ENCODE measurements at regions not wholly inside any gene's neighbourhood (a gene's known extent, or its start where the extent isn't known, plus 50 kb on each side); places are given as distances from the start of the nearest gene placed in this dataset.

- no peak for DNase-seq (ENCODE audit: low read depth)
- no peak overlapping the region for H3K4me3 ChIP-seq (ENCODE audit: low read length)
- no peak for TF ChIP-seq CTCF (IDR thresholded peaks at IDR 0.05; ENCODE audit: insufficient read depth, low read depth, low read length, missing control alignments)
Measured at GRCh38 chr12:87772401-87772800, 256.8 kb downstream of the C12orf50 start.

GRCh38 chr12:87768501-87769287, 260.5 kb downstream of the C12orf50 start:
- peak; percentile 34 for DNase-seq (ENCODE audit: low read depth)
- no peak for TF ChIP-seq CTCF (IDR thresholded peaks at IDR 0.05; ENCODE audit: insufficient read depth, low read depth, low read length, missing control alignments)
- H3K4me3 ChIP-seq (ENCODE audit: low read length): no peak overlapping the region

- no peak for DNase-seq (ENCODE audit: low read depth)
- no peak overlapping the region for H3K4me3 ChIP-seq (ENCODE audit: low read length)
- no peak for TF ChIP-seq CTCF (IDR thresholded peaks at IDR 0.05; ENCODE audit: insufficient read depth, low read depth, low read length, missing control alignments)
Measured at GRCh38 chr12:87766044-87766443, 263.2 kb downstream of the C12orf50 start.

GRCh38 chr12:87760943-87761342, 268.3 kb downstream of the C12orf50 start:
- TF ChIP-seq CTCF (IDR thresholded peaks at IDR 0.05; ENCODE audit: insufficient read depth, low read depth, low read length, missing control alignments): no peak
- no peak for DNase-seq (ENCODE audit: low read depth)
- no peak overlapping the region for H3K4me3 ChIP-seq (ENCODE audit: low read length)

- TF ChIP-seq CTCF (IDR thresholded peaks at IDR 0.05; ENCODE audit: insufficient read depth, low read depth, low read length, missing control alignments): no peak
- DNase-seq (ENCODE audit: low read depth): no peak
- H3K4me3 ChIP-seq (ENCODE audit: low read length): no peak overlapping the region
Measured at GRCh38 chr12:87758271-87758670, 270.9 kb downstream of the C12orf50 start.

GRCh38 chr12:87756721-87757120, 272.5 kb downstream of the C12orf50 start:
- TF ChIP-seq CTCF (IDR thresholded peaks at IDR 0.05; ENCODE audit: insufficient read depth, low read depth, low read length, missing control alignments): no peak
- no peak for DNase-seq (ENCODE audit: low read depth)
- H3K4me3 ChIP-seq (ENCODE audit: low read length): no peak overlapping the region

- H3K4me3 ChIP-seq (ENCODE audit: low read length): no peak overlapping the region
- no peak for TF ChIP-seq CTCF (IDR thresholded peaks at IDR 0.05; ENCODE audit: insufficient read depth, low read depth, low read length, missing control alignments)
- DNase-seq (ENCODE audit: low read depth): peak; percentile 46
Measured at GRCh38 chr12:87756111-87756510, 273.1 kb downstream of the C12orf50 start.
